ENCODE measurements at regions not wholly inside any gene's neighbourhood (a gene's known extent, or its start where the extent isn't known, plus 50 kb on each side); places are given as distances from the start of the nearest gene placed in this dataset.
"Not testable (repeated sequence)": the region's sequence is repeated elsewhere in the genome, so short reads cannot be mapped to it uniquely, and the experiment has no call there.

DNA sequence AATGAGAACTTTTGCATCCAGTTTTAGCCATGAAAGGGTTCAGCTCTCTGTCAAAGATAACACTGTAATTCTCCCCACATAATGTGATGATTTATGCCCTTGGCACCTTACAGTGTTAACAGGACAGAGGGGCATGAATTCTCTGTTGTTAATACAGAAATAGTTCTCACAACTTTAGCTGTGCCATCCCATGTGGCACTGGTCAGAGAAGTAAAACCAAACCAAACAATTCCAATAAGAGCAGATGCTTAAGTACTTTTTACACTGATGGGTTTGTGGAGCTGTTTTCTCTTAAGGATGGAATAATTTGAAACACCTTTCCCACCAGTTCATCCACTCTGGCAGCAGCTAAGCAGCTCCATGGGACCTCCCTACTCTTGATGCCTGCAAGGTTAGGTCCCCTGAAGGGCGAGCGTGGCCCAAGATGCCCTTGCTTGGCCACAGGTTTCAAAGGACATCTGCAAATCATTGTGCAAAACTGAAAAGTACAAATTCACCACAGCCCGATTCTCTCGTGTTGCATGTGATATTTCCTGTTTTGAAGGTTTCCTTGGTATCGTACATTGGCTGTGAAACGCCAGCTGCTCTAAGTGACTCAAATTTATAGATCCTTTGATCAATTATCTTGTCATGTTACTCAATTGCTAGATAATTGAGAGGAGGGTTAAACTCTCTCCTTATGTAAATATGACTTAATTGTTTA, 82.5 kb upstream of the CREB5 start:
- no peak for DNase-seq (ENCODE audit: low spot score)

DNA sequence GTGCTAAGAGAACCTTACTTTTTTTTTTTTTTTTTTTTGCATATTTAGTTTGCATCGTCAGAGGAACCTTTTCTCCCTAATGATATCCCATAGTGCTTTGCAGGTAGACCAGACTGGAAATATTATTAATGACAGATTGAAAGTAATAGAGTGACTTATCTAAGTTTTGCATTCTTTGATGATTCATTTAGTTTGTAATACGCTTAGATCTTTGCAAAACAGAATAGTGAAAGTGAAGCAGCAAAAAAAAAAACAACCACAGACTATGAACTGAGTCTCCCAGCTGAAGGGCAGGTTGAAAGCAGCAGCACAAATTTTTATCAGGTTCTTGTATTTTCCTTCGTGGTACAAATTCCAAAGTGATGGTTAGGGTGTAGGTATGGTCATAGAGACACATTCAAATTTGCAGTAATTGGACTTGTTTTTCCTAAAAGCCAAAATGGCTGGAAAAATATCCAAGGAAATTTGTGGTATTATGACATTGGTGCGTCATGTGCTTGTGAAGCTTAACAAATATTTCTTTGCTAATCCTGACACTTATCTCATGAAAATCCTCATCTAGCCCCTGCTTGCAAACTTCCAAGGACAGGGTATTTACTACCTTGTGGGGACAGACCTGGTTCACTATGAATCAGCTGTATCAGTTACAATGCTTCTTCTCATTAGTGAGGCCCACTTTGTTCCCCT, 81.8 kb upstream of the CREB5 start:
- no peak for DNase-seq (ENCODE audit: low spot score)

GRCh38 chr7:28332046-28332445, 80.3 kb upstream of the CREB5 start:
- no peak for DNase-seq (ENCODE audit: low spot score)

GRCh38 chr7:28333548-28333947, 78.8 kb upstream of the CREB5 start:
- DNase-seq (ENCODE audit: low spot score) = not testable (repeated sequence)

DNA sequence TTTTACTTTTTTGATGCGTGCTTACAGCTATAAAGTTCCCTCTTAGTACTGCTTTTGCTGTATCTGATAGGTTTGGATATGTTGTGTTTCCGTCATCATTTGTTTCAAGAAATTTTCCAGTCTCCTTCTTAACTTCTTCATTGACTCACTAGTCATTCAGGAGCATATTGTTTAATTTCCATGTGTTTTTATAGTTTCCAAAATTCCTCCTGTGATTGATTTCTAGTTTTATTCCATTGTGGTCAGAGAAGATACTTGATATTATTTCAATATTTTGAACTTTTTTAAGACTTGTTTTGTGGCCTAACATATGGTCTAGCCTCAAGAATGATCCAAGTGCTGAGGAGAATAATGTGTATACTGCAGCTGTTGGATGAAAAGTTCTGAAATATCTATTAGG, 75.5 kb upstream of the CREB5 start:
- DNase-seq (ENCODE audit: low spot score) = no peak

GRCh38 chr7:28338041-28338440, 74.3 kb upstream of the CREB5 start:
- no peak for DNase-seq (ENCODE audit: low spot score)

DNA sequence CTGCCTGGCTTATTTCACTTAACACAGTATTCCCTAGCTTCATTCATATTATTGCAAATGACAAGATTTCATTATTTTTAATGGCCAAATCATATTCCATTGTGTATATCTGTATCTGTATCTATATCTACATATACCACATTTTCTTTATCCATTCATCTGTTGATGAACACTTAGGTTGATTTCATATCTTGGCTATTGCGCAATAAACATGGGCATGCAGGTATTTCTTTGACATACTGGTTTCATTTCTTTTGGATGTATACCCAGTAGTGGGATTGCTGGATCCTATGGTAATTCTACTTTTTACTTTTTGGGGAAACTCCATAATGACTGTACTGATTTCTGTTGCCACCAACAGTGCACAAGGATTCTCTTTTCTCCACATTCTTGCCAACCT, 68.9 kb upstream of the CREB5 start:
- DNase-seq (ENCODE audit: low spot score) = no peak

DNA sequence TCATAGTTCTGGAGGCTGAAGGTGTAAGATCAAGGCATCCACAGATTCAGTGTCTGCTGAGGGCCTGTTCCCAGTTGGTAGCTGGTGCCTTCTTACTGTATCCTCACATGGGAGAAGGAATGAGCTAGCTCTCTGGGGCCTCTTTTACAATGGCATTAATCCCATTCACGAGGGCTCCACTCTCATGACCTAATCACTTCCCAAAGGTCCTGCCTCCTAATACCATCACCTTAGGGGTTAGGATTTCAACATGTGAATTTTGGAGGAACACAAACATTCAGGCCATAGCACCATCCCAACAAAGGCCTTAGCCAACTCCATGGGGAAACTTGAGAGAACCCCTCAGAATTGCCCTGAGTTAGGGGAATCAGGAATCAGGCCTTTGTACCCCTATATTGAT, 66.1 kb upstream of the CREB5 start:
- no peak for DNase-seq (ENCODE audit: low spot score)

DNA sequence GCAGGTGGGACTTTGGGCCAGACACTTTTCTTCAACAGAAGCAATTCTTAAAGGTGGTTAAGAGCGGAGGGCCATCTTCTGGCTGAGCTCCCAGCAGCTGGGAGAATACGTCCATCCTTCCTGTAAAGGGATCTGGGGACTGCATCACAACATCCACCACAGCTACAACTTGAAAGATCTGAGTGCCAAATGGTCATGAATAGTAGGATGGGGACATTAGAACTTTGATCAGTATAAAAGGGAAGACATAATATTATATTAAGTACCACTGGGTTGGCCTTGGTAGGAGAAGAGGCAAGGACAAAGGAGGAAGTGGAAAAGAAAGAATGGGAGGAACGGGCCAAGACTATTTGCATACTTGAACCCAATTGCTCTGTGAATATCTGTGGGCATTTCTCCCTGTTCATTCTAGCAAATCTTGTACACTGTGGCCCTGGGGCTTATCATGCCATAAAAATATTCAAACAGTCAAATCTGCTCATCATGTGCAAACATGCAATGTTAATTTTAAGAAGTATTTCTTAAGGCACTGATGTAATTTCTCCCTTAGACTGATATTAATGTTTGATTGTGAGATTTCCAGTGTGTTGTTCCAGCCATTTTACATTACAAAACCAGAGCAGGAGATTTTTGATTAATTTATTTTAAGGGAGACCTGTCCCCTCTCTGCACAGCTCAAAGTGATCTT, 65.5 kb upstream of the CREB5 start:
- DNase-seq (ENCODE audit: low spot score) = no peak

GRCh38 chr7:28347475-28348318, 64.6 kb upstream of the CREB5 start:
- DNase-seq (ENCODE audit: low spot score) = no peak

DNA sequence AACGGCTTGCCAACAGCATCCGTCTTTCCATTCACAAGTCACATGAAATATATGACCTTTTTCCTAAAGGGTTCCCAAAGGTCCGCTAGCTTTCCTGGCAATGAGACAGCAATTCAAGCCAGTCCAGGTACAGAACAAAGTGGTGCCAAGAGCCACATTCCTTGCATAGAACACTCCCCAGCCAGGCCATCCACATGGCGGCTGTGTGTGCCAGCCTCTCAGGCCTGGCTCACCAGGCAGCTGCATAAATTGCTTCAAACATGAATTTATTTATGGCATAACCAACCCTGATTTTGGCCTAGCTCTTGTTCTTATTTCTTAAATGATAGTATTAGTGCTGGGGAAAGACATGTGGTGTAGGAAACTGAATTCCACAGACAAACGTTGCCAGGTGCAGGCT, 63.7 kb upstream of the CREB5 start:
- DNase-seq (ENCODE audit: low spot score) = no peak

- DNase-seq (ENCODE audit: low spot score) = no peak
These were observed 62.7 kb upstream of the CREB5 start for GRCh38 chr7:28349637-28350036.

DNA sequence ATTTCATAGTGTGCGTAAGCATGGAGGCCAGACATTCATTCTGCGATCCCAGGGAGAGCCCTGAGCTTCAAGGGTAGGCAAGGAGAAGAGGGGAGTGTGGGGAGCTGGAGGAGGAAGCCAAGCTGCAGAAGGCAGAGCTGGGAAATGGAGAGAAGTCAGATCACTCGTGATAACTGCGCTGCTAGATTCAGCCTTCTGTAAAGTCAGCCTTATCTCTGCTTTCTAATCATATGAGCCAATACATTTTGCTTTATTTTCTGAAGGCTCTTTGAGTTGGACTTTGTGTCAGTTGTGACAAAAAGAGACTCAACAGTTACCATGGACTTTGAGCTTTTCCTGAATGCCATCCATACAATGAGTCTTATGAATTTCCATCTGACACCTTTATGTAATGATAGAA, 61.7 kb upstream of the CREB5 start:
- DNase-seq (ENCODE audit: low spot score) = no peak

DNA sequence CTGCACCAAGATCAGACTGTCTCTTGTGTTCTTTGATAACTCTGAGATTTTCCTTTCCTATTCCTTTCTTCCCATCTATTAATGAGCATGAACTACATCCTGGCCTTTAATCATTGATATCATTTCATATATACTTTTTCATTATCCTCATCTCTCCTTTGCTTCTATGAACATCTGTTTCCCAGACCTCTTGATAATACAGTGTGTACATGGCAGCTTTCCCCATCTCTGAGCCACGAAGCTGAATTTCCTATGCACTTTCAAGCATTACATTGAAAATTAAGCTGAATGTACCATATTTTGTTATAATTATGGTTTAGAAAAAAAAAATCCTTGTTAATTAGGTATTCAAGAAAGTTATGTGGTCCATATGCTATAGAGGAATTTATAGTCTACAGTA, 60.9 kb upstream of the CREB5 start:
- no peak for DNase-seq (ENCODE audit: low spot score)

- no peak for DNase-seq (ENCODE audit: low spot score)
These were observed 57.5 kb upstream of the CREB5 start for GRCh38 chr7:28354601-28355402.

GRCh38 chr7:28355635-28356319, 56.5 kb upstream of the CREB5 start:
- DNase-seq (ENCODE audit: low spot score) = no peak

DNA sequence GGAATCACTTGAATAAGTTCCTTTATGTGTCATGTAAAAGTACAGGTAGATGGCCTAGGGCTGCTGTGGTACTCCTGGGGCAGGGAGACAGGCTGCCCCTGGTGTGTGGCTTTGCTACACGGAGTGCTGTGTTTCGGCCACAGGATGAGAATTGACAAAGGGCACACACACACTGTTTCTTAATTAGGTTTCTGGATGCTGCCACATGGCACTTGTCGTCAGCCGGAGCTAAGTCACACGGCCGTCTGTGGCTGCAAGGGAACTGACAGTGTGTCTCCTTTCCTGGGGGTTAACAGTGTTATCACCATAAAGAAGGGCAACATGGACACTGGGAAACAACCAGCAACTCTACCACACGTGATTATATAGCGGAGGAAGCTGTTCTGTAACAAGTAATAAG, 55.7 kb upstream of the CREB5 start:
- no peak for DNase-seq (ENCODE audit: low spot score)

DNA sequence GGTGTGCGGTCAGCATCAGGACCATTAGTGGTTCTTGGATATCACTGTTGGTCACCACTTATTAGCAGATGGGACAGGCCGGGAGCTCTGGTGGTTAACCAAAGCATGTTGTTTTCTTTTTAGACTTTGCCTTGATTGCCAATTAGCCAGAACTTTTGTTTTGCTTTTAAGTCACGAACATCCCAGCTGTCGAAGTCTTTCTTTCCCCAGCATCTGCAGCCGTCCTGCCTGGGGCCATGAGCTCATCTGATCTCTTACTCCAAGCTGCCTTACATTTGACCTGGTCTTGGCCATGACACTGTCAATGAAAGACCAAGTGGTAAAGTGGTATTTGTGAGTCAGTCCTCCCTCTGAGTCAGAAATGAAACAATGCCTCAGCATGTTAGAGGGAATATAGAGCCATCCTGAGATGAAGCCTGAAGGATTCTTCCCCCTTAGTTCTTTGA, 53.9 kb upstream of the CREB5 start:
- DNase-seq (ENCODE audit: low spot score) = no peak

GRCh38 chr7:28360739-28361138, 51.6 kb upstream of the CREB5 start:
- no peak for DNase-seq (ENCODE audit: low spot score)

DNA sequence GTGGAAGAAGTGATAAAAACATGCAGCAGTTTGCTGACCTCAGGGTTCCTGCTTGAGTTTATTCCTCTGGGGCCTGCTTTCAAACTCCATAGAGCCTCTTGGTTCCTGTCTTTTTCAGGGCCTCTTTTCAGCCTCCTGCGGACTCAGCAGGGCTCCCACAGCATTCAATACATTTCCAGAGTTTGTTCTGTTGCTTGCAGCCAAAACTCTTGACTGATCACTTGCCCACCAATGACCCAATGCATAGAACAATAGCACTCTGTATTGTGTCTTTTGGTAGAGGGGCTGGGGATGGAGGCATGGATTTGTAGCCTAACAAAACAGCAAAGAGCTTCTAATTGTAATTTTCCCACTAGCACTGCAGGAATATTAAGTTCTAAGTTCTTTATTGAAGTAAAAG, 50.8 kb upstream of the CREB5 start:
- no peak for DNase-seq (ENCODE audit: low spot score)

GRCh38 chr7:28362182-28362581, 50.1 kb upstream of the CREB5 start:
- DNase-seq (ENCODE audit: low spot score) = no peak
